SH-SY5Y (cell line): ENCODE measurements at regions not wholly inside any gene's neighbourhood (a gene's known extent, or its start where the extent isn't known, plus 50 kb on each side); places are given as distances from the start of the nearest gene placed in this dataset.
A peak's percentile ranks its signal among the peaks of the same experiment; 100 is the strongest.

ENCODE experiments used
- GATA2 ChIP-seq: IDR thresholded peaks from 2 replicates; pipeline ENCODE4 v1.6.1; 2011; ENCODE audit warnings: mild to moderate bottlenecking, low read depth, low read length
- GATA3 ChIP-seq: IDR thresholded peaks from 2 replicates; pipeline ENCODE4 v1.6.1; 2011; ENCODE audit warnings: low read depth, mild to moderate bottlenecking, low read length, moderate library complexity

DNA sequence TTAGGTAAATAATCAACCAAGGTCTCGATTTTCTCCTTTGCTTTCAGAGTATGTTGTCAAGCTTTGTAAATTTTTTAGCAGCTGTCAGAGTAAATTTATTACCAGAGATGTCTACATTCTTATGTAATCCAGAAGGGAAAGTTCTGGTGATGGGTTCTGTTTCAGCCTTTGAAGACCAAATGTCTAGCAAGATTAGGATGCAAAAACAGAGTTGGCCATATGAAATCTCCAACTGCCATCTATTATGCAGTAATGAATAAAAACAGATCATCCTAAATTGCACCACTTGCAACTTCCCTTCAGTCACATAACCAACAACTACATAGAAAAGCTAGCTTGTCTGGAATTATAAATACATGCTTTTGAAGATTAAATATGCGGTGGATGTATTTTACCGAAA lies 826.8 kb upstream of the KIF2B start:
- TF ChIP-seq GATA3 (peak; percentile 38; the same call in 1 of the 2 replicates), GATA2 (peak; percentile 33; the same call in 1 of the 2 replicates)
